ENCODE measurements at regions not wholly inside any gene's neighbourhood (a gene's known extent, or its start where the extent isn't known, plus 50 kb on each side); places are given as distances from the start of the nearest gene placed in this dataset.
"Not testable (repeated sequence)": the region's sequence is repeated elsewhere in the genome, so short reads cannot be mapped to it uniquely, and the experiment has no call there.

DNA sequence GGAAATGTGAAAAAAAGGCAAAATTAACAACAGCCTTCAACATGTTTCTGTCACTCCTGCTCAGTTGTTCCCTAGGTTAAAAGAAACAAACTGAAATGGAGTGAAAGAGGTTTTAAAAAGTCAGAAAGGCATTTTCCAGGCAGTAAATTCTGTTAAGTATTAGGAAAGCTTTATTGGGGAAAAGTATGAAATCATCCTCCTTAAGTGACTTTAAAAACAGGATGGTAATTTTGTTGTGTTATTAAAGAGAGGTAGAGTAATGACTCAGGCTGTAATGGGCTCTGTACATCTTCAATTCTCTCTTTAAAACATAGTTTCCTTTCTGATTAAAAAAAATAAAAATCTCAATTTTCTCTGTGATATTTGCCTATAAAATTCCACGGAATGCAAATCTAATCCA lies 81.1 kb downstream of the OTOL1 start:
- no peak overlapping the region for H3K27ac Mint-ChIP-seq
- no peak overlapping the region for H3K4me3 Mint-ChIP-seq
- H3K4me1 Mint-ChIP-seq, result no peaks in the 10 kb centered on the region
- H3K9me3 Mint-ChIP-seq, result no peaks in the 10 kb centered on the region
- no peak for ATAC-seq
- H3K36me3 Mint-ChIP-seq, result no peaks in the 10 kb centered on the region
- H3K27me3 Mint-ChIP-seq, result no peaks in the 10 kb centered on the region

DNA sequence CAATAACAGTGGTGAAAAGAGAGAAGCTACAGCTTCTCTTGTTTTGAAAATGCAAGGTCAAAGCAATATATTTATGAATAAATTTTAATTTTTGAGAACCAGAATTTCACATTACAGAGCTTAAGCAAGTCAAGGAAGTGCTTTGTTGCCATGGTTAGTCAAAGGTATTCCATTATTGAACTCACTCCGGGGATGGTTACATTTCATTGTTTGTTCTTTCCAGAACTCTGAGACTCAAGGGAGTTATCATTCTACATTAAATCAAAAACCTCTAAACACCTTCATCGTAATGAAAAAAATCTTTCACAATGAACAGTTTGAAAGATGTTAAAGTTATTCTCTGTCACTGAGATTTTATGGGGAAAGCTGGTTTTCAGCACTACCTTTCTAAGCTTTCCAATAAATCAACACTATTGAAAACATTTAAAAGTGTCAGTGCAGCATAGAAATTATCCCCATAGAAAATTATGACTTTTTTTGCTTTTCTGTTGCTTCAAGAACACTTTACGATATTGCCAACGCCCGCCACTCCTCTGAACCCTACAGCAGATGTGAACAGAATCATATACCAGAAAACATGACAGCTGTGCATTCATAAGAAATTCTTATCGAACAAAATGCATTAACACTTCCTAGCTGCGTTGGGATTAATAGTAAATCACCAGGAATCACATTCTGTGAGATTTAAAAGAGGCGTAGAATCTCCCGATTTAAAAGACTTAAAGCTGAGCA lies 83.0 kb downstream of the OTOL1 start:
- ATAC-seq, result no peak
- Mint-ChIP-seq H3K9me3 (no peaks in the 10 kb centered on the region), H3K27me3 (no peaks in the 10 kb centered on the region), H3K4me1 (no peaks in the 10 kb centered on the region), H3K36me3 (no peaks in the 10 kb centered on the region), H3K4me3 (no peak overlapping the region), H3K27ac (no peak overlapping the region)

DNA sequence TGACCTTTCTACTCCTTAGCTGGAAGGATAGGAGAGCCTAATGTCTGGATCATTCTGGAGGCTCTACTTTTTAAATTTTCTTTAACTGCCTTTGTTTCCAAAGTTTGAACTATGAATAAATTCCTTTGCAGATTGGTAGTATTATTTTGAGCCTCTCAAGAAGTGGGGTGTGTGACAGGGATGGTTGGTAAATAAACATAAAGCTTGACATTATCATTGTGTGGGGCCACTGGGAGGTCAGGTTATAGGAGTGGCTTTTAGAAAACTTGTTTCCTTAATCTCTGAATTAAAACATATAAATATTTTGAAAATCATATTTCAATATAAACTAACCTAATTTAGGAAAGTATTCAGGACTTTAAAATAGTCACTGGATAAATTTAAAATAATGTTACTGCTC lies 89.3 kb downstream of the OTOL1 start:
- no peaks in the 10 kb centered on the region for H3K36me3 Mint-ChIP-seq

DNA sequence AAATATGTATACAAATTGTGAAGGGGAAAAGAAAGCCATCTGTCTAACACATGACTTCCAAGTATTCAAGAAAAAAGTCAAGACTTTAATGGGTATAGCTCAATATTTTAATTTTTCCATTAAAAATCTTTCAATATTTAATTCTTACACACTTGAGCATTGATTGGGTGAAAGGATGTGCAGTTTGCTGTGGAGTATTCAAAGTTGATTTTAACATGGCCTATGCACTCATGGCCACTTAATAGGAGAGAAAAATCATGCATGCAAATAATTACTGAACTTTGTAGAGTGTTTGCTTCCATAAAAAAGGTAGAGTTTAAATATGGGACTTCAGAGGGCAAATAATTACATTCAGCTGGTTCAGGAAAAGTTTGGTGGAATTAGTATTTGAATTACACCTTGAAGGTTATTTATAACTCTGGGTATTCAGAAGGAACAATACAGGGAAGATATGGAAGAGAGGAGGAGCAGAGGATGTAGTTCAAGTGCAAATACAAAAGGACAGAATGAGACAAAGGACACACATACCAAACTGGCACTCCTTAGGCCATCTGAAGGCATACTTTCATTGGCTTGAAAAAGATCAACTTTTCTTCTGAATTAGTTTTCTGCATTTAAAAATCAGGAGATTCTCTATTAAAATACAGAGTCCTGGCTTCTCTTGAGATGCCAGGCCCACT lies 90.1 kb downstream of the OTOL1 start:
- no peak overlapping the region for H3K27ac Mint-ChIP-seq
- no peaks in the 10 kb centered on the region for H3K4me1 Mint-ChIP-seq
- no peaks in the 10 kb centered on the region for H3K27me3 Mint-ChIP-seq
- H3K36me3 Mint-ChIP-seq, result no peaks in the 10 kb centered on the region
- peaks cover 8% of the 10 kb centered on the region for H3K9me3 Mint-ChIP-seq
- H3K4me3 Mint-ChIP-seq, result no peak overlapping the region
- ATAC-seq, result no peak

More for the DNA sequence above, 89.3 kb downstream of the OTOL1 start:
- Mint-ChIP-seq H3K9me3 (peaks cover 3% of the 10 kb centered on the region), H3K27ac (no peak overlapping the region), H3K4me3 (no peak overlapping the region), H3K4me1 (no peaks in the 10 kb centered on the region), H3K27me3 (no peaks in the 10 kb centered on the region)
- no peak for ATAC-seq

DNA sequence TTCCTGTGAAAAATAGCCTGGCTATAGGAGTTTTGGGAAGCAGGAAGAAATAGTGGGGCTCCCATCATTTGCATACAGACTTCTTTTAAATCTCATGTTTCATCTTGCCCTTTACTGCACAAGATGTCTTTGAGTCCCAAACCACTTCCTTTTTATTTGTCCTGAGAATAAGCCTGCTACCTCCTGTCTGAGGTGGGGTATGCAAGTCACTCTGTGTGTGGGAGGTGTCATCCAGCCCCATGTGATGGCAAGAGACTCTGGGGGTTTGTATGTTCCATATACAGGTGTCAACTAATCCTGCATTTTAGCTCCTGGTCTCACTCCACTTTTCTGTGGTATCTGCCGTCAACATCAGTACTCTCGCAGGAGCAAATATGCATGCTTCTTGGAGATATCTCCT lies 102.0 kb downstream of the OTOL1 start:
- Mint-ChIP-seq H3K4me1 (no peaks in the 10 kb centered on the region), H3K27ac (no peak overlapping the region), H3K4me3 (no peak overlapping the region), H3K27me3 (no peaks in the 10 kb centered on the region), H3K36me3 (no peaks in the 10 kb centered on the region), H3K9me3 (peaks cover 2% of the 10 kb centered on the region)
- ATAC-seq, result no peak

DNA sequence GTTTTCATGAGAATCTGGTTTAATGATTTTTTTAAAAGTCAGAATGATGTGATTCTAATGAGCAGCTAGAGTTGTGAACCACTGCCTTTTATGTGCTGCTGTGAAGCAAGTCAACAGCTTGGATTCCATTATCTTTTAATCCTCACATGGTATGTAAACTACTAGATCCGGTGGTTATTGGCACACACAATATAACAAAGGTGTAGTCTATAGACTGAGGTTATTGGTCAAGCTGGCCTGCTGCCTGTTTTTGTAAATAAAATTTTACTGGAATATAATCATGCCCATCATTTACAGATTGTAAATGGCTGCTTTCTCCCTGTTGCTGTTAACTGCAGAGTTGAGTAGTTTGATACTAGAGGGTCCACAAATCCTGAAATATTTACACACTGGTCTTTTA lies 103.1 kb downstream of the OTOL1 start:
- no peak for ATAC-seq
- Mint-ChIP-seq H3K4me1 (no peaks in the 10 kb centered on the region), H3K27me3 (no peaks in the 10 kb centered on the region), H3K36me3 (no peaks in the 10 kb centered on the region), H3K27ac (no peak overlapping the region), H3K9me3 (peaks cover 2% of the 10 kb centered on the region), H3K4me3 (no peak overlapping the region)

DNA sequence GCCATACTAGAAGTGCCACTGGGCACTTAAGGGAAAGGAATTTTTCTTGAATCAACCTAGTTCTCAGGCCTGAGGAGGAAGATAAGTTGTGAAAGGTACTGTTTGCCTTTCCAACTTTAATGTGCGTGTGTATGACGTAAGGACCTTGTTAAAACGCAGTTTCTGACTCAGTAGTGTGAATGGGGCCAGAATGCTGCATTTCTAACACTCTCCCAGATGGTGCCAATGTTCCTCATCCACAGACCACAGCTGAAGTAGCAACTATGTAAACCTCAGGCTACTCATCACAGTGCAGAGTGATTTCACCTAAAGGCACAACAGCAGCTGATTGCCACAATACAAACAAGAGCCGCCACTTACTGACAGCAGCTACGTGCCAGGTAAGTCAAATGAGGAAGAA lies 103.6 kb downstream of the OTOL1 start:
- H3K27ac Mint-ChIP-seq, result no peak overlapping the region
- no peaks in the 10 kb centered on the region for H3K4me1 Mint-ChIP-seq
- no peak overlapping the region for H3K4me3 Mint-ChIP-seq
- no peak for ATAC-seq
- no peaks in the 10 kb centered on the region for H3K36me3 Mint-ChIP-seq
- no peaks in the 10 kb centered on the region for H3K27me3 Mint-ChIP-seq
- H3K9me3 Mint-ChIP-seq, result peaks cover 2% of the 10 kb centered on the region

DNA sequence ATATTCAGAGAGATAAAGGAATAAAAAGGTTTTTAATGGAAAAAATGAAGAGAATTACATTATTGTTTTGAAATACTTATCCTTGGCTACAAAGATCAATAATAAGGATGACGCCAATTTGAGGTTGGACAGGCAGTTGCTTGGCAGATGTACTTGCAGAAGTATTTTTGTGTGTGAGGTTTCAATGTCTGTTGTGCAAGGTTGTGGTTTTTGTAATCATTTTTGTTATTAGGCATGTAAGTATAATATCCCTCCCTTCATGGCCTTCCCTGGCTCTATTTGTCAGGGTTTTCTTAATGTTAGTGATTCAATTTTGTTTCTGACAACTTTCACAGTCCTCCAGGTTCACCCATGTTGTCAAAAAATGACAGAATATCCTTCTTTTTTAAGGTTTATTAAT lies 105.9 kb downstream of the OTOL1 start:
- Mint-ChIP-seq H3K9me3 (peaks cover 2% of the 10 kb centered on the region), H3K4me3 (no peak overlapping the region), H3K4me1 (no peaks in the 10 kb centered on the region), H3K27me3 (no peaks in the 10 kb centered on the region), H3K27ac (no peak overlapping the region), H3K36me3 (no peaks in the 10 kb centered on the region)
- no peak for ATAC-seq

DNA sequence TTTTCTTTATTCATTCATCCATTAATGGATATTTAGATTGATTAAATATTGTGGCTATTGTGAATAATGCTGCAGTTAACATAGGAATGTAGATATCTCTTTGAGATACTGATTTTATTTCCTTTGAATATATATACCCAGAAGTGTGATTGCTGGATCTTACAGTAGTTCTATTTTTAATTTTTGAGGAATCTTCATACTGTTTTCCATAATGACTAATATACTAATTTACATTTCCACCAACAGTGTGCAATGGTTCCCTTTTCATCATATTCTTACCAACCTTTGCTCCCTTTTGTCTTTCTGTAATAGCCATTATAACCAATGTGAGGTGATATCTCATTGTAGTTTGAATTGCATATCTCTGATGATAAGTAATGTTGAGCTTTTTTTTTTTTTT lies 106.3 kb downstream of the OTOL1 start:
- Mint-ChIP-seq H3K27me3 (no peaks in the 10 kb centered on the region), H3K4me1 (no peaks in the 10 kb centered on the region), H3K4me3 (no peak overlapping the region), H3K36me3 (no peaks in the 10 kb centered on the region), H3K9me3 (peaks cover 2% of the 10 kb centered on the region), H3K27ac (no peak overlapping the region)
- ATAC-seq, result no peak

DNA sequence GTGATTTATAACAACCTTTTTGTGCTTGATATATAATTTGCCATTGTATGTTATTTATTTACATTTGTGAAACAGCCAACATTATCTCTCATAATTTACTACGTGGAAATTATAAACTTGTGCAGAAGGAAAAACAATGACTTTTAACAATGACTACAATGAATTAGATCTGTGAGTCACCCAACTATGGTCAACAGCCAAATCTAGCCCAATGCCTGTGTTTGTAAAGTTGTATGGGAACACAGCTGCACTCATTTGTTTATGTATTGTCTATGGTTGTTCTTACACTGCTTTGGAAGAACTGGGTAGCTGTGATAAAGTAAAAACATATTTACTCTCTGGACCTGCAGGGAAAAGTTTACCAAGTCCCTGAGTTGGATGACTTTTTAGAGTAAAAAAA lies 110.4 kb downstream of the OTOL1 start:
- H3K27me3 Mint-ChIP-seq, result no peaks in the 10 kb centered on the region
- H3K4me3 Mint-ChIP-seq, result no peak overlapping the region
- H3K27ac Mint-ChIP-seq, result no peak overlapping the region
- H3K4me1 Mint-ChIP-seq, result no peaks in the 10 kb centered on the region
- no peaks in the 10 kb centered on the region for H3K36me3 Mint-ChIP-seq
- peaks cover 8% of the 10 kb centered on the region for H3K9me3 Mint-ChIP-seq
- no peak for ATAC-seq

DNA sequence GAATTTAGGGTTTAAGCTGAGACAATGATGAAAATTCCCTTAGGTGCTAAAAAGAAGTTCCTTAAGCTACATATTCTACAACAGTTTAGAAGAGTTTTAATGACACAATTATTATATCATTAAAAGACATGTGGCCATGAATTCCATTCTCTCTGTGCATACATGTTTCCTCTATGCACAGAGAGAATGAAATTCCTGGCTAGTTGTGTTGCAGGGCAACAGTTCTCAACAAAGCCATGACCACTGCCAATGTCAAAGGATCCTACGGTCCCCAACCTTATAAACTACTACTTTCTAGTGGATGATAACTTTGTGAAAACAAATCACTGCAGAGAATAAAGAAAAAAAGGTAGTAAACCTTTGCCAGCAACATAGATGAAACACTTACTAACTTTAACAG lies 122.7 kb downstream of the OTOL1 start:
- H3K36me3 Mint-ChIP-seq, result no peaks in the 10 kb centered on the region
- ATAC-seq, result no peak
- no peaks in the 10 kb centered on the region for H3K4me1 Mint-ChIP-seq
- H3K27ac Mint-ChIP-seq, result no peak overlapping the region
- H3K9me3 Mint-ChIP-seq, result peaks cover 12% of the 10 kb centered on the region
- H3K4me3 Mint-ChIP-seq, result no peak overlapping the region
- H3K27me3 Mint-ChIP-seq, result no peaks in the 10 kb centered on the region

DNA sequence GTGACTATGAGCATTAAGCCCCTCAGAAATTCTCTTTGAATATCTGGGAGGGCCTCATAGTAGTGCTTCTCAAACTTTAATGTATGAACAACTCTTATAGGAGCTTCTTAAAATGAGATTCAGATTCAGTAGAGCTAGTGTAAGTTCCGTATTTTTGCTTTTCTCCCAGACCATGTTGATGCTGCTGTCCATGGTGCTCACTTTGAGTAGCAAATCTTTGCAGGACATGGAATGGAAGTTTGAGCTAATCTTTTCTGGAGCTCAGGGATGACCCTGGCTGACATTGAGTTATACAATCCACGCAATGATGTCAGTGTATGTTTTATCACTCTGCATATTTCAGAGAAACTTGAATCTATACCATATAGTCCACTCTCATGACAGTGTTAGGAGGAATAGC lies 134.2 kb downstream of the OTOL1 start:
- no peaks in the 10 kb centered on the region for H3K9me3 Mint-ChIP-seq
- no peak overlapping the region for H3K27ac Mint-ChIP-seq
- H3K4me1 Mint-ChIP-seq, result no peaks in the 10 kb centered on the region
- no peaks in the 10 kb centered on the region for H3K27me3 Mint-ChIP-seq
- no peak overlapping the region for H3K4me3 Mint-ChIP-seq
- no peak for ATAC-seq
- no peaks in the 10 kb centered on the region for H3K36me3 Mint-ChIP-seq

DNA sequence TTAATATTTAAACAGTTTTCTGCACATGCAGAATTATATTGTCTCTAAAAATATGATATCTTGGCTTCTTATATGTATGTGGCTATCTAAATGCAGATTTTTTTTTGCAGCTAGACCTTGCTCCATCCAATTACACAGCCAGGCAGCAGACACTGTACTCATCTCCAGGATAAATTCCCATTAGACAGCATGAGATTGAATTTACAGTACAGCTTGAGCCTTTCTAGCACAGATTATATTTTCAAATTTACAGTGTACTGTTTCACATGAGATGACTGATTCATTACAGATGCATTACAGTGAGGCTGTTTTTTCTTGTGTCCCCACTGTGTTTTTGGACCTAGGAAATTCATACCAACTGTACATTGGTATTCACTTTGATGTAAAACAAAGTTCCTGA lies 134.9 kb downstream of the OTOL1 start:
- no peaks in the 10 kb centered on the region for H3K27me3 Mint-ChIP-seq
- H3K4me3 Mint-ChIP-seq, result no peak overlapping the region
- no peaks in the 10 kb centered on the region for H3K36me3 Mint-ChIP-seq
- no peak for ATAC-seq
- no peak overlapping the region for H3K27ac Mint-ChIP-seq
- H3K4me1 Mint-ChIP-seq, result no peaks in the 10 kb centered on the region
- H3K9me3 Mint-ChIP-seq, result no peaks in the 10 kb centered on the region

DNA sequence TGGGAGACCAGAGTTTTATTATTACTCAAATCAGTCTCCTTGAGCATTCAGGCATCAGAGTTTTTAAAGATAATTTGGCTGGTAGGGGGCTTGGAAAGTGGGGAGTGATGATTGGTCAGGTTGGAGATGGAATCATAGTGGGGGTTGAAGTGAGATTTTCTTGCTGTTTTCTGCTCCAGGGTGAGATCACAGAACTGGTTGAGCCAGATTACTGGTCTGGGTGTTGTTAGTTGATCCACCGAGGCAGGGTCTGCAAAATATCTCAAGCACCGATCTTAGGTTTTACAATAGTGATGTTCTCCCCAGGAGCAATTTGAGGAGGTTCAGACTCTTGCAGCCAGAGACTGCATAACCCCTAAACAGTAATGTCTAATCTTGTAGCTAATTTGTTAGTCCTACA lies 141.0 kb downstream of the OTOL1 start:
- ATAC-seq, result no peak
- Mint-ChIP-seq H3K27ac (no peak overlapping the region), H3K4me3 (no peak overlapping the region), H3K9me3 (peaks cover under 1% of the 10 kb centered on the region), H3K36me3 (no peaks in the 10 kb centered on the region), H3K27me3 (no peaks in the 10 kb centered on the region), H3K4me1 (no peaks in the 10 kb centered on the region)

DNA sequence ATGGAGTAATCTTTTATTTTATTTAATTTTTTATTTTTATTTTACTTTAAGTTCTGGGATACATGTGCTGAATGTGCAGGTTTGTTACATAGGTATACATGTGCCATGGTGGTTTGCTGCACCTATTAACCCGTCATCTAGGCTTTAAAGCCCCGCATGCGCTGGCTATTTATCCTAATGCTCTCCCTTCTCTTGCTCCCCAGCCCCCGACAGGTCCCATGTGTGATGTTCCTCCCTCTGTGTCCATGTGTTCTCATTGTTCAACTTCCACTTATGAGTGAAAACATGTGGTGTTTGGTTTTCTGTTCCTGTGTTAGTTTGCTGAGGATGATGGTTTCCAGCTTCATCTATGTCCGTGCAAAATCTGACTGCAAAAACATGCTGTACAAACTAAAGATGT lies 142.5 kb downstream of the OTOL1 start:
- not testable (repeated sequence) for H3K4me1 Mint-ChIP-seq, H3K27ac Mint-ChIP-seq, H3K4me3 Mint-ChIP-seq, H3K9me3 Mint-ChIP-seq, H3K36me3 Mint-ChIP-seq, H3K27me3 Mint-ChIP-seq, ATAC-seq

DNA sequence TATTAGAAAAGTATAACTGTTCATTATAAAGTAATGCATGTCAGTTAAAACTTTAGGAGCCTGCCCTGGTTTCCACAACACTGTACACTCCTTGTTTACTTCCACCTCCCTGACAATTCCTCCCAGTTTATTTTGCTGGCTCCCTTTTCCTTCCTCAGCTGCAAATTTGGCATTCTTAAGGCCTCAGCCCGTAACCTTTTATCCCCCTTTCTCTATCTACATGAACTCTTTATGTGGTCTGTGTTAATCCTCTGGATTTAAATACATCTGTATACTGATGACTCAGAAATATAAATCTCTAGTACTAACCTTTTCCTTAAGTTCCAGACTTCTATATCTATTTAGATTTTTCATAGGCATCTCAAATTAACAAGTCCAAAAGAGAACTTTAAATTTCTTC lies 143.6 kb downstream of the OTOL1 start:
- H3K4me1 Mint-ChIP-seq, result no peaks in the 10 kb centered on the region
- peaks cover 5% of the 10 kb centered on the region for H3K9me3 Mint-ChIP-seq
- H3K27me3 Mint-ChIP-seq, result no peaks in the 10 kb centered on the region
- no peak for ATAC-seq
- H3K27ac Mint-ChIP-seq, result no peak overlapping the region
- H3K4me3 Mint-ChIP-seq, result no peak overlapping the region
- H3K36me3 Mint-ChIP-seq, result no peaks in the 10 kb centered on the region

Data from stimulated activated memory B cell treated with anti-CD40 and anti-IgM and Interleukin-4, amounts not matched to agents 10 μg/mL and 1 μg/mL and 100 μg/mL, for 72 hours (primary cell).